DMS79 (cell line): ENCODE measurements at regions not wholly inside any gene's neighbourhood (a gene's known extent, or its start where the extent isn't known, plus 50 kb on each side); places are given as distances from the start of the nearest gene placed in this dataset.
A peak's percentile ranks its signal among the peaks of the same experiment; 100 is the strongest.
"Not testable (repeated sequence)": the region's sequence is repeated elsewhere in the genome, so short reads cannot be mapped to it uniquely, and the experiment has no call there.

Source experiments
- DNase-seq: peaks from one replicate; lab custom pipeline; 2025; lab: John Stamatoyannopoulos, UW

- DNase-seq = no peak
These were observed 50.4 kb downstream of the FHIP1A start for GRCh38 chr4:151459375-151459774.

GRCh38 chr4:151460434-151460833 is 51.5 kb downstream of the FHIP1A start:
- no peak for DNase-seq

GRCh38 chr4:151462554-151462953 is 53.6 kb downstream of the FHIP1A start:
- no peak for DNase-seq

- DNase-seq = no peak
These were observed 60.0 kb downstream of the FHIP1A start for GRCh38 chr4:151468715-151469696.

GRCh38 chr4:151469970-151470369 is 61.0 kb downstream of the FHIP1A start:
- DNase-seq = no peak

- DNase-seq = no peak
These were observed 62.8 kb downstream of the FHIP1A start for GRCh38 chr4:151471728-151472127.

- no peak for DNase-seq
These were observed 63.3 kb downstream of the FHIP1A start for GRCh38 chr4:151472297-151472696.

GRCh38 chr4:151472711-151473110 is 63.7 kb downstream of the FHIP1A start:
- no peak for DNase-seq

GRCh38 chr4:151473521-151474097 is 64.6 kb downstream of the FHIP1A start:
- DNase-seq = no peak

DNA sequence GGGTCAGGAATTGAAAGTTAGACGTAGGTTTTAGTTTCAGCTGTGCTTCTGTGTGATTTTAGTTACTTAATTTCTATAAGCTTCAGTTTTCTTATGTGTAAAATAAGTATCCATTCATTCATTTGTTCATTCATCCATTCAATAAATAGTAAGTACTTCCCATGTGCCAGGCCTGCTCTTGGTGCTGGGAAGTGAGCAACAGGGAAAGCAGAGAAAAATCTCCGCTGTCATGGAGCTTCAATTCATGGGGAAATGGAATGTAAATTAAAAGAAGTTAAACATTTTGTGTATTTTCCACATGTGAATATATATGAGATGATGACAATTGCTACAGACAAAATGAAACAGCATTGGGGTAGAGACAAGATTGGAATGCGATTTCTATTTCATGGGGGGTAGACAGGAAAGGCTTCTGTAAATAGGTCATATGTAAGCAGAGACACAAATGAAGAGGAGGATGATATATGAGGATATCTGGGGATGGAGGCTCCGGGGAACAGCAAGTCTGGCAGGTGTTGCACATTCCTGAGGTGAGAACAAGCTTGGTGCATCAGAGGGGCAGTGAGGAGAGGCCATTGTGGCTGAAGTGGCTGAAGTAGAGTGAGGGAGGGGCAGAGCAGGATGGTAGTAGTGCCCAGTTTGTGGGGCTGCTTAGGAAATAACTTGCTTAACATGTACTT is 66.2 kb downstream of the FHIP1A start:
- DNase-seq = no peak

- no peak for DNase-seq
These were observed 72.8 kb downstream of the FHIP1A start for GRCh38 chr4:151481813-151482212.

DNA sequence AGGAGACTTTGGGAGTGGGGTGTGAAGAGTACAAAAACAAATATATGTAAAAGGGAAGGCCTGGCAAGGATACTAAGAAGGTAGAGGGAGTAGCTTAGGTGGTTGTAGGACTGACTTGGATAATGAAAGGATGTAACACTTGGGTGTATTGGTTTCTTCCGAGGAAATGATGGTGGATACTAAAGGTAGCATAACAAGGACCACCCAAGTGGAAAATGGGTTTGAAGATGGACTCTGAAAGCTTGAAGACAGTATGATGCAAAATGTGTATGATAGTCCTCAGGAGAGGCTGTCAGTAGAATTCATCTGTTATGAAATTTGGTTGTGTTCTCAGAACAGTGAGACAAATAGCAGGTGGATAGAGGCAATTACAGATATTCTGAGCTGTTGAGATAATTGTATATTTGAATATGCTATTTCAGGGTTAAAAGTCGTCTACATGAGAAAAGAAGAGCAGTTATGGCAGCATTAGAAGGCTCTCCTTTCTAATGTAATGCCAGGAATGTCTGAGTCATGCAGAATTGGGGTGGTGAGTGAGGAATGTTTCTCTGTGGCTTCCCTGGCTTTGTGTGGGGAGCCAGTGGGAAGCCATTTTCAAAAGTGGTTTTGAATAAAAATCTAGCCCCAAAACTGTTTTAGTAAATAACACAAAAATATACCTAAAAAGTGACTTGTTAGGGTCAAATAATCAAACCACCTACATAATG is 75.6 kb downstream of the FHIP1A start:
- DNase-seq = no peak

- no peak for DNase-seq
These were observed 76.7 kb downstream of the FHIP1A start for GRCh38 chr4:151485541-151486131.

GRCh38 chr4:151486168-151486567 is 77.2 kb downstream of the FHIP1A start:
- DNase-seq = no peak

DNA sequence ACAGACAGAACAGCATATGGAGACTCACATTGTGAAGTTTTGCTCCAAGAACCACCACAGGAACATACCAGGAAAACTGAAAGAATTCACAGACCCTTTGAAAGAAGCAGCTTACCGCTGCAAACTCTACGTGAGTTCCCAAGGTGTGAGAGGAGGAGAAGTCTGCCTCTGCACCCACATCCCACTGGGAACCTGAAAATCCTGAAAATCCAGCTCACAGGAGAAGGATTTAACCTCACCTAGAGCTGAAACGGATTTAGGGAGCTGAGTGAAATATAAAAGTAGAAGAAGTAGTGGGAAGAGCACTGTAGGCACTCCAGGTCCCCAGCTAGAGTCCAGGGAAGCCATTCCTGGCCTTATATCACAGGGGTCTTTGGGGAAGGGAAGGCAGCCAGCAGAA is 80.0 kb downstream of the FHIP1A start:
- no peak for DNase-seq

DNA sequence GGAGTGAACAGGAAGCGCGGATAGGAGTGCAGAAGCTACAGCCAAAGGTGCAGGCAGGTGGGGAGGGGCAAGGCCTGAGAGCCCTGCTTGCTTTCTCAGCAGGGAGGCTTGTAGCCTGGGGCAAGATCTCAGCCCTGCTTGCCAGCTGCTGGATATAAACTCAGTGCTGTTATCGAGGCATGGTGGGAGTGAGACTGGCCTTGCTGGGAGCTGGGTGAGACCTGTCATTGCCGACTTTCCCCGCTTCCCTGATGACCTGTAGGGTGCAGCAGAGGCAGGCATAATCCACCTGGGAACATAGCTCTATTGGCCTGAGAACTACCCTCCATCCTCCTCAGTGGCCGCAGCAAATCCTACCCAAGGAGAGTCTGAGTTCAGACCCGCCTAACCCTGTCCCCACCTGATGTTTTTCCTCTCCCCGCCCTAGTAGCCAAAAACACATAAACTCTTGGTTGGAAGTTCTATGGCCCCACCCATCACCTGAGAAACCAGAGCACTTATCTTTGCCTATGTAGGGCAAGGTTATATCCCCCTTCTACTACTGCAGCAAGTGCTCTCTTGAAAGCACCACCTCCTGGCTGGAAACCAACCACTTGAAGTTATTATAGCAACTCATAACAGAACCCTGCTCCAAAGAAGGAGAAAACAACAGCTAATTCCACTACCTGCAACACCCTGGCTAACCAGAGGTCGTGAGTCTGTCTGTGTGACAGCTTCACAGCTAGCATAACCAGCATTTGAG is 80.7 kb downstream of the FHIP1A start:
- DNase-seq = peak; percentile 23

GRCh38 chr4:151495612-151496011 is 86.6 kb downstream of the FHIP1A start:
- not testable (repeated sequence) for DNase-seq

GRCh38 chr4:151511548-151511947 is 102.6 kb downstream of the FHIP1A start:
- DNase-seq = not testable (repeated sequence)

- DNase-seq = no peak
These were observed 108.9 kb downstream of the FHIP1A start for GRCh38 chr4:151517896-151518295.

DNA sequence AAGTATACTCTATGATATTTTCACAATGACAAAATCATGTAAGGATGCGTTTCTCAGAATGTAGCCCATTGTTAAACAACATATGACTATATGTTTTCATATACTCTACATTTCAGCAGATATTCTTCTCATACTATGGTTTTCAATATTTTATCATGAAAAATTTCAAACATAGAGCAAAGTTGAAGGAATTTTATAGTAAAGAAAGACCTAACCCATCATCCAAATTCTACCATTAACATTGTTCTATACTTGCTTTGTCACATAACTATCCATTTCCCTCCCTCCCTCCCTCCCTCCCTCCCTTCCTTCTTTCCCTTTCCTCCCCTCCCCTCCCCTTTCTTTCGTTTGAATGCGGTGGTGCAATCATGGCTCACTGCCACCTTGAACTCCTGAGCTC is 109.4 kb downstream of the FHIP1A start:
- no peak for DNase-seq
